Mesendoderm (in vitro differentiated cells): ENCODE measurements at regions not wholly inside any gene's neighbourhood (a gene's known extent, or its start where the extent isn't known, plus 50 kb on each side); places are given as distances from the start of the nearest gene placed in this dataset.

Source experiments
- DNase-seq: peaks from one replicate; pipeline ENCODE4 v3.0.0; 2013
- H2AK5ac ChIP-seq: 2 replicates; pipeline ENCODE4 v1.6.1; 2013; ENCODE audit warnings: low read length, inconsistent platforms
- H2BK120ac ChIP-seq: 2 replicates; pipeline ENCODE4 v1.6.1; 2013; ENCODE audit warnings: low read depth, mild to moderate bottlenecking, low read length, moderate library complexity, mixed read lengths
- H2BK15ac ChIP-seq: replicated peaks from 2 replicates; pipeline ENCODE4 v1.6.1; 2013; ENCODE audit warnings: low read depth, mild to moderate bottlenecking, moderate library complexity
- H2BK5ac ChIP-seq: 2 replicates; pipeline ENCODE4 v1.6.1; 2013; ENCODE audit warnings: low read length, inconsistent platforms
- H3K18ac ChIP-seq: 2 replicates; pipeline ENCODE4 v1.6.1; 2013; ENCODE audit warnings: mild to moderate bottlenecking, low read length, mixed read lengths
- H3K23ac ChIP-seq: one replicate; pipeline ENCODE4 v1.6.1; 2013; ENCODE audit warnings: low read length
- H3K27ac ChIP-seq: 2 replicates; pipeline ENCODE4 v1.5.1; 2013; ENCODE audit warnings: low read depth, mild to moderate bottlenecking, inconsistent platforms, low read length, moderate library complexity
- H3K27me3 ChIP-seq: 2 replicates; pipeline ENCODE4 v1.6.1; 2013; ENCODE audit warnings: low read length, control low read depth, mild to moderate bottlenecking, inconsistent platforms; ENCODE audit not compliant: insufficient read depth, poor library complexity
- H3K36me3 ChIP-seq: 2 replicates; pipeline ENCODE4 v1.6.1; 2013; ENCODE audit warnings: low read length, inconsistent platforms; ENCODE audit not compliant: control insufficient read depth, insufficient read depth
- H3K4ac ChIP-seq: one replicate; pipeline ENCODE4 v1.6.1; 2013; ENCODE audit warnings: low read depth, mild to moderate bottlenecking, low read length, moderate library complexity
- H3K4me1 ChIP-seq: 2 replicates; pipeline ENCODE4 v1.6.1; 2013; ENCODE audit warnings: low read depth, low read length, inconsistent platforms; ENCODE audit not compliant: control insufficient read depth
- H3K4me2 ChIP-seq: 2 replicates; pipeline ENCODE4 v1.6.1; 2013; ENCODE audit warnings: low read length
- H3K4me3 ChIP-seq: 2 replicates; pipeline ENCODE4 v1.5.1; 2013; ENCODE audit warnings: mild to moderate bottlenecking, low read length
- H3K56ac ChIP-seq: one replicate; pipeline ENCODE4 v1.6.1; 2013; ENCODE audit warnings: low read length
- H3K79me1 ChIP-seq: 2 replicates; pipeline ENCODE4 v1.6.1; 2013; ENCODE audit warnings: low read length, inconsistent platforms
- H3K79me2 ChIP-seq: 2 replicates; pipeline ENCODE4 v1.6.1; 2013; ENCODE audit warnings: mild to moderate bottlenecking, low read length; ENCODE audit not compliant: control insufficient read depth, insufficient read depth
- H3K9ac ChIP-seq: 2 replicates; pipeline ENCODE4 v1.6.1; 2013; ENCODE audit warnings: low read length, inconsistent platforms
- H4K5ac ChIP-seq: one replicate; pipeline ENCODE4 v1.6.1; 2013; ENCODE audit warnings: low read length
- H4K8ac ChIP-seq: one replicate; pipeline ENCODE4 v1.6.1; 2013; ENCODE audit warnings: low read depth, mild to moderate bottlenecking, control low read depth, low read length, moderate library complexity
- WGBS: extraction: QIAGEN DNeasy Blood & Tissue Kit; methylation state at CpG from one replicate; pipeline ENCODE4 v1.1.7; 2013; ENCODE audit warnings: low lambda C conversion rate, missing lambda C conversion rate; ENCODE audit not compliant: insufficient coverage; ENCODE audit errors: extremely low coverage; 5-methylcytosine and 5-hydroxymethylcytosine counted together

GRCh38 chr9:81497091-81497490 lies 192.3 kb downstream of the TLE1 start:
- Histone ChIP-seq H2BK15ac (no peak overlapping the region), H3K4ac (no peak overlapping the region), H3K27me3 (no peaks in the 10 kb centered on the region), H3K9ac (no peak overlapping the region), H3K4me3 (no peak overlapping the region), H3K27ac (no peak overlapping the region), H4K8ac (no peak overlapping the region), H3K56ac (no peak overlapping the region), H2BK5ac (no peak overlapping the region), H3K4me1 (no peaks in the 10 kb centered on the region), H2BK120ac (no peak overlapping the region), H3K79me1 (no peaks in the 10 kb centered on the region), H3K36me3 (no peaks in the 10 kb centered on the region), H3K4me2 (no peak overlapping the region), H3K79me2 (no peaks in the 10 kb centered on the region), H3K23ac (no peak overlapping the region), H2AK5ac (no peak overlapping the region), H4K5ac (no peak overlapping the region), H3K18ac (no peak overlapping the region)
- no CpG with 5 or more reads among the region's 1 CpG for WGBS
- no peak for DNase-seq

DNA sequence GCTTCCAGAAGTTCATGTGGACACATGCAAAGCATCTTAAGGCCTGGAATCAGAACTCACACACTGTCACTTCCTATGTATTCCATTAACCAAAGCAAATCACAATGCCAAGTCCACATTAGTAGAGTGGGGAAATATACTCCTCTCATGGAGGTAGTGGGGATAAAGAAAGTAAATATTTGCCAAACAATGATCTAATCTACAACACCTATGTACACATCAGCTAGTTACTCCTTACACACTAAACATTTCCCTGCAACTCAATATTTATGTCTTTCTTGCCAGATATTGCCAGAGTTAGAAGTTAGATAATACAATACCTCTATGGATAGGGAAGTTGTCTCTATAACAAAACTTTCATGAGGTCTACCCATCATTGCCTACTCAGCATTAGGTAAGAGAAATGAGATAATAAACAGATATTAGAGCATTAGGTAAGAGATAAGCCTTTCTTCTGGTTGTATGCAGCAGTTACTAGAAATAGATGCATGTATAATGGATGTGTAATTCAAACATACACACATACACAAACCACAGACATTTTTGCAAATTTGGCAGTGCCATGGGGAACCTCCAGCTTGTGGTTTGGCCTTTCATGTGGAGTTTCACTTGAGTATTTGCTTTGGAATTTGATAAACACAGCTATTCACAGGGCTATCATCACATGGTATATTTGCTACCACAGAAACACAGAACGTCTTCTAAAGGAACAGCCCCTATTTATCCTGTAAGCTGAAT lies 196.5 kb downstream of the TLE1 start:
- no peak overlapping the region for H4K8ac ChIP-seq
- H3K27ac ChIP-seq = no peak overlapping the region
- no peaks in the 10 kb centered on the region for H3K79me2 ChIP-seq
- no peaks in the 10 kb centered on the region for H3K4me1 ChIP-seq
- DNase-seq = no peak
- no peak overlapping the region for H2AK5ac ChIP-seq
- H3K4me3 ChIP-seq = no peak overlapping the region
- H3K4me2 ChIP-seq = no peak overlapping the region
- H3K36me3 ChIP-seq = no peaks in the 10 kb centered on the region
- no CpG with 5 or more reads among the region's 1 CpG for WGBS
- H3K79me1 ChIP-seq = no peaks in the 10 kb centered on the region
- no peaks in the 10 kb centered on the region for H3K27me3 ChIP-seq
- H3K23ac ChIP-seq = no peak overlapping the region
- no peak overlapping the region for H4K5ac ChIP-seq
- H3K56ac ChIP-seq = no peak overlapping the region
- no peak overlapping the region for H3K18ac ChIP-seq
- H3K4ac ChIP-seq = no peak overlapping the region
- no peak overlapping the region for H2BK5ac ChIP-seq
- no peak overlapping the region for H2BK120ac ChIP-seq
- no peak overlapping the region for H2BK15ac ChIP-seq
- H3K9ac ChIP-seq = no peak overlapping the region

DNA sequence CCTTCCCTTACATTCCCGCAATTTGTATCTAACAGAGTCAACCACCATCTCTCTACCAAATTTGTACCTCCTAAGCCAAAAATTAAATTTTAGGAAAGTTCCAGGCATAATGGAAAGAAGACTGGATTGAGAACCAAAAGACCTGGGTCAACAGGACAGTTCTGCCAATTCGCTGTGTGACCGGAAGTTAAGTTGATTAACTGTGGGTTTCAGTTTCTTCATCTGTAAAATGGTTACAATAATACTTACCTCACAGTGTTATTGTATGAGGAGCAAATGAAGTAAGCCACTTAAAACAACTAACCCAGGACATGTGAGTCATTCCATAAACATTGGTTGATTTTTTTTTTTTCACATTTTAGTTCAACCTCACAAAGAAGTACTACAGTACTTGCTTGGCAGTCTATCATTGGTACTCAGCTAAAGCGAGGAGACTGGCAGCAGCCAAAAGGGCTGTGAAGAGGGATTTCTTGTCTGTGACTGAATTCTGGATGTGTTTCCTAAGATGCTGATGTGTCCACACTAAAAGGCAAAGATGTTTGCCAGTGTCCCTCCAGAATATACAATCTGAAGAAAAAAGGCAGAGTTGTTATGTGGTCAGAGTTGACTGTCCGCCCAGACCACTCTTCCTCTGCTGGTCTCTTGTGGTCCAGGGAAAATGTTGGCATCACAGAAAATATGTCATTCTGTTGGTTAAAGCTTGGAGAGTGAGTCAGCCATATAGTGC lies 198.6 kb downstream of the TLE1 start:
- Histone ChIP-seq H3K27me3 (no peaks in the 10 kb centered on the region), H3K4ac (no peak overlapping the region), H2BK15ac (no peak overlapping the region), H3K4me1 (no peaks in the 10 kb centered on the region), H3K18ac (no peak overlapping the region), H3K56ac (no peak overlapping the region), H3K36me3 (no peaks in the 10 kb centered on the region), H3K23ac (no peak overlapping the region), H3K79me1 (no peaks in the 10 kb centered on the region), H2BK5ac (no peak overlapping the region), H3K4me3 (no peak overlapping the region), H3K79me2 (no peaks in the 10 kb centered on the region), H2BK120ac (no peak overlapping the region), H4K8ac (no peak overlapping the region), H3K27ac (no peak overlapping the region), H4K5ac (no peak overlapping the region), H3K4me2 (no peak overlapping the region), H2AK5ac (no peak overlapping the region), H3K9ac (no peak overlapping the region)
- no peak for DNase-seq
- WGBS = no CpG with 5 or more reads among the region's 5 CpGs

DNA sequence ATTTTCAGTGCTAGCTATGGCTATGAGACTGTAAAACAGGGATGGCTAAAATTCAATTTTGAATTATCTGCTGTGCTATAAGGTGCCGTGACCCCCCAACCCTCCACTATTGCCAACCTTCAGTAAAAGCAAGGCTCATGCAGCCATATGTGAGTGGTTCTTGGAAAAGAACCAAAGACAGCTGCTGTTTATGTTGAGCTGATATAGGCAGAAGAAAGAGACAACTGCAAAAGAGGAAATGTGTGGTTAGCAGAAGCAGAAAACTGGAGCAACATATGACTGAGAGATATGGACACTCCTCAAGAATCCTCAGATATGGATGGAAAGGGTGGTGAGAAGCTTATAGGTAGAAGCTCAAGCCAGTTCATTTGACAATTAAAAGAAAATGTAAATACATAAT lies 200.3 kb downstream of the TLE1 start:
- no CpG with 5 or more reads among the region's 1 CpG for WGBS
- no peak overlapping the region for H3K56ac ChIP-seq
- no peak overlapping the region for H2BK15ac ChIP-seq
- no peaks in the 10 kb centered on the region for H3K4me1 ChIP-seq
- no peak overlapping the region for H2BK5ac ChIP-seq
- H3K27ac ChIP-seq = no peak overlapping the region
- no peak overlapping the region for H3K4ac ChIP-seq
- H3K9ac ChIP-seq = no peak overlapping the region
- H3K27me3 ChIP-seq = no peaks in the 10 kb centered on the region
- no peak overlapping the region for H3K4me3 ChIP-seq
- H4K5ac ChIP-seq = no peak overlapping the region
- no peaks in the 10 kb centered on the region for H3K79me1 ChIP-seq
- no peak for DNase-seq
- no peak overlapping the region for H2BK120ac ChIP-seq
- H3K18ac ChIP-seq = no peak overlapping the region
- H3K4me2 ChIP-seq = no peak overlapping the region
- H2AK5ac ChIP-seq = no peak overlapping the region
- no peak overlapping the region for H4K8ac ChIP-seq
- no peaks in the 10 kb centered on the region for H3K36me3 ChIP-seq
- no peaks in the 10 kb centered on the region for H3K79me2 ChIP-seq
- no peak overlapping the region for H3K23ac ChIP-seq

DNA sequence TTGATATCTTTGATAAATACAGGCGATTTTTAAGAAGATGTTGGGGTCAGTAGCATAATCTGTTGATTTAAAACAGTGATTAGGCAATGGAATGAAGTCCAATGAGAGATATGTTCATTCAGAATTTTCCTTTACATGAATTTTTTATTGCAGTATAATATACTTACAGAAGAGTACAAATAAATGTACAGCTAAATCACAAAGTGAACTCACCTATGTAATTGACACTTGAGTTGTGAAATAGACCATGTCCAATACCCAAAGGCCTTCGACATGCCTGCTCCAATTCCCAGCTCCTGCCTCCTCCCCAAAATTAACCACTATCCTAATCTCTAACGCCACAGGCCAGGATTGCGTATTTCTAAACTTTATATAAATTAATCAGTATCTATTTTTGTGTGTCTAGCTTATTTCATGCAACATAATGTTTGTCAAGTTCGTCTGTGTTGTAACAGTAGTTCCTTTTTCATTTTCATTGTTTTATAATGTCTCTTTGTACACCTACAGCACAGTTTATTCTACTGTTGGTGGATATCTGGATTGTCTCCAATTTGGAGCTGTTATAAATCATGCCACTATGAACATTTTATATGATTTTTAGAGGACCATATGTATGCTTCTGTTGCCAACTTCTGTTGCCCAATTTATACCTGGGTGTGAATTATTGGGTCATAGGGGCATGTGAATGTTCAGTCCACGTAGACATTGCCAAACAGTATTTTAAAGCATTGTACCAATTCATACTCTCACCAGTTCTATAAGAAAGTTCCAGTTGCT lies 208.3 kb downstream of the TLE1 start:
- Histone ChIP-seq H3K27me3 (no peaks in the 10 kb centered on the region), H4K5ac (no peak overlapping the region), H3K4me2 (no peak overlapping the region), H3K4me1 (no peaks in the 10 kb centered on the region), H2AK5ac (no peak overlapping the region), H3K9ac (no peak overlapping the region), H2BK15ac (no peak overlapping the region), H3K23ac (no peak overlapping the region), H3K18ac (no peak overlapping the region), H3K4ac (no peak overlapping the region), H3K79me2 (no peaks in the 10 kb centered on the region), H2BK5ac (no peak overlapping the region), H2BK120ac (no peak overlapping the region), H3K27ac (no peak overlapping the region), H4K8ac (no peak overlapping the region), H3K4me3 (no peak overlapping the region), H3K36me3 (no peaks in the 10 kb centered on the region), H3K56ac (no peak overlapping the region), H3K79me1 (no peaks in the 10 kb centered on the region)
- WGBS = no CpG with 5 or more reads among the region's 6 CpGs
- DNase-seq = no peak
